ENCODE measurements at regions not wholly inside any gene's neighbourhood (a gene's known extent, or its start where the extent isn't known, plus 50 kb on each side); places are given as distances from the start of the nearest gene placed in this dataset.

- TF ChIP-seq POLR2AphosphoS5 (IDR thresholded peaks at IDR 0.05) (no peak), CTCF (IDR thresholded peaks at IDR 0.05) (no peak)
Observed at GRCh38 chr1:96466842-96467241, 254.7 kb upstream of the PTBP2 start.

Data from upper lobe of left lung (tissue), 4 donors.